ENCODE measurements at regions not wholly inside any gene's neighbourhood (a gene's known extent, or its start where the extent isn't known, plus 50 kb on each side); places are given as distances from the start of the nearest gene placed in this dataset.
A peak's percentile ranks its signal among the peaks of the same experiment; 100 is the strongest.

DNA sequence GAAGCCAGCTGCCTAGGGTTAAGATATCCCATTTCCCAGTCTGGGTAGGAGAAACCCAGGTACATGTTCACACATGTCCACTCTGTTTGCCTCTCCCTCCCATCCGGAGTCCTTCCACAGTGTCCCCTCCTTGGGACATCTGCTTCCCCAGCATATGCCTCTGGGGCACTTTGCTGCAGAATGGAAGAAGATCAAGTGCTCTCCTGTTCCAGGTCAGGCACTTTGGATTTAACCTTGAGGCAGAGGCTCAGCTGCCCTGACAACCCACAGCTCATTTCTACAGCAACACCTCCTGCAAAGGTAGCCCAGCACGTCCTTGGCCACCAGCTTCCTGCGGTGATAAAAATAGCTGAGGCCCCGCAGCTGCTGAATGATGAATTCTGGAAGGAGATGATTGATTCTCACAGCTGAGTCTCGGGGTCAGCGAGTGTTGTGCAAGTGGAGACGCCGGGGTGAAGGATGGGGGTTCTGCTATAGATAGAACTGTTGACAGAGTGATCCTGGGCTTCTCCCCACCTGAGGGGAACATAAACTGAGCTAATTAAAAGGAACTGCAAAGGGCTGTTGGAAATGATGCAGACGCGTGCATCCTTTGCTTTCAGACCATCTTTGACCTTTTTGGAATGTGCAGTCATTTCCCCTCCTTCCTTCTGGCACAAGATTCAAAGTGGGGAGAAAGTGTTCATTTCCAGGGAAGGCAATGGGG lies 145.0 kb downstream of the SLC38A6 start:
- no peak for DNase-seq (ENCODE audit: low read depth, low spot score)
- in situ Hi-C loops (cut with HindIII; ENCODE audit: low pct_unique_long_range_greater_than_20kb, low sequenced_read_pairs), result no loop called here

DNA sequence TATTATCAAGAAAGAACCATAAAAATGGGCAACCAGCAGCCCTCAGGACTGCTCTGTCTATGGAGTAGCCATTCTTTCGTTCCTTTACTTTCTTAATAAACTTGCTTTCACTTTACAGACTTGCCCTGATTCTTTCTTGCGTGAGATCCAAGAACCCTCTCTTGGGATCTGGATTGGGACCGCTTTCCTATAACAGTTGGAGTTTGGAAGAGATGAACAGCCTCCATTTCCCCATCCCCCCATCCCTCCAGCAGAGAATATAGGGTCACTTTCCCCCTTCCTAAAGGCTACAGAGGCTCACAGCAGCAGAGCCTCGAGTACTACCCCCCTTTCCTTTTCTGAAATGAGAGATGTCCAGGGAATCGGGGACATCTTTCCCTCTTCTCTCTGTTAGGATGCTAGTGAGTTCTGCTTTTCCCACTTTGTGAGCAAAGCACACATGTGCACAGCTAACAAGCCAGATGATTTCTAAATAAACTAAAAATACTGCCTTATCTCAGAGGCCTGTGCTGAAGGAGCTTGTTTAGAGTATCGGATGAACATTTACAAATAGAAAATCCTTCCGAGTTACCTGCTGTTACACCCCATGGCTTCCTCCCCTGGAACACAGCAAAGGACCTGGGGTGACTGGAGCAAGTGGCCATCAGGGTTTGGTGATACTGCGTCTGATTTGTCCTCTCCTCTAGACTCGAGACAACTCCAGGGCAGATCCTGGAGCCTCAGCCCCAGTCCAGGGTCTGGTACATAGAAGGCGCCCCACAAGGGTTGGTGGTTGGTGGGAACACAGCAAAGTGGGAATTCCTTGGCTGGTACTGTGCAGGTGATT lies 144.2 kb downstream of the SLC38A6 start:
- in situ Hi-C loops (cut with HindIII; ENCODE audit: low pct_unique_long_range_greater_than_20kb, low sequenced_read_pairs), result no loop called here
- no peak for DNase-seq (ENCODE audit: low read depth, low spot score)

DNA sequence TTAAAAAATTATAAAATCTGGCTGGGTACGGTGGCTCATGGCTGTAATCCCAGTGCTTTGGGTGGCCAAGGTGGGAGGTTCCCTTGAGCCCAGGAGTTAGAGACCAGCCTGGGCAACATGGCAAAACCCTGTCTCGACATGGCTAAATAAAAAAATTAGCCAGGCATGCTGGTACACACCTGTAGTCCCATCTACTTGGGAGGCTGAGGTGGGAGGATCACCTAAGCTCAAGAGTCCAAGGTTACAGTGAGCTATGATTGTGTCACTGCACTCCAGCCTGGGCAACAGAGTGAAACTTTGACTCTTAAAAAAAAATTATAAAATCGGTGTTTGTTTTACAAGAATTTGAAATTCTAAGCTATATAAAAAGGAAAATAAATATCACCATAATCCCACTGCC lies 141.8 kb downstream of the SLC38A6 start:
- in situ Hi-C loops (cut with HindIII; ENCODE audit: low pct_unique_long_range_greater_than_20kb, low sequenced_read_pairs), result no loop called here
- DNase-seq (ENCODE audit: low read depth, low spot score), result no peak

DNA sequence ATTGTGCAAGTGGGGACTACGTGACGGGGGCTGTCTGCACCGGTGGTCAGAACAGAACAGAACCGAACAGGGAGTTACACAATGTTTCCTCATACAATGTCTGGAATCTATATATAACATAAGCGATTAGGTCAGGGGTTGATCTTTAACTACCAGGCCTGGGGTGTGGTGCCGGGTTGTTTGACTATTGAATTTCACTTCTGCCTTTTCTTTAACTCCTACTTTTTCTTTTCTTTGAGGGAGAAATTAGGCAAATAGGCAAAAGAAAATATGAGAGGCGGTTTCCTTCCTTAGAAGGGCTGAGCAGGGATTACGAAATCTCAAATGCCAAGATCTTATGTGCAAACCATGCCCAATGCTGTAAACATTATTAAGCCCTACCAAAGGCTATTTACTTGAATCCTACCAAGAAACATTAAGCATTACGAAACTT lies 140.3 kb downstream of the SLC38A6 start:
- DNase-seq (ENCODE audit: low read depth, low spot score), result no peak
- in situ Hi-C loops (cut with HindIII; ENCODE audit: low pct_unique_long_range_greater_than_20kb, low sequenced_read_pairs), result no loop called here

DNA sequence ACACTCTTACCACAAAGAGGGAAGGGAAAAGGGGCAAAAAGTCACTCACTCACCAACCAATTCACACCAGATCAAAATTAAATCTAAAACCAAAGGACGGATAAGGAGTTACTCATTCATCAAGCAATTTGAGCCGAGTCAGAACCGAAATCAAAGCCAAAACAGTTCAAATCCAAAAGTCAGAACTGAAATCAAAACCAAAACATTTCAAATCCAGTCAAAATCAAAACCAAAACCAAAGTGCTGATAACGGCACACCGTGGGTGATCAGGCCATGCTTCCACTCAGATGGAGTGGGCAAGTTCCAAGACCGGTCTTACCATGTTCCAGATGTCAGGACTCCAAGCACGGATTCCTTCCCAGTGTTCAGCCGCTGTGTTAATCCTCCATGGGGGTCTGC lies 139.5 kb downstream of the SLC38A6 start:
- in situ Hi-C loops (cut with HindIII; ENCODE audit: low pct_unique_long_range_greater_than_20kb, low sequenced_read_pairs), result no loop called here
- no peak for DNase-seq (ENCODE audit: low read depth, low spot score)

DNA sequence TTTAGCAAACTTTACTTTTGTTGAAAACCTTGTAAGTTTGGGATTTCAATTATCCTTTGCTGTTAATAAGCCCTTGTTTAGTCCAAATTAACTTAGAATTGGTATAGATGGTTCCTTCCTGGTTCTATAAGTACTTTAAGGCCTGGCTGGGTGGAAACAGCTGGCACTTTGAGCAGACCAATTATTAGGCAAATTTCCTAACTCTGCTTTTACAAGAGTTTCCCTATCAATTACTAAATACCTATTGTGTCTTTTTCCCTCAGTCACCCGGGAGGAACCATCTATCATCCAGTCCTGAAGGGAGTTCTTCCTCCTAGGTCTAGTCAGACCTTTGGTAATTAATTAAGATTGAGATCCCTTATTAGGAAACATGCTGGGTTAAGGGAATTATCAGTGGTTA lies 138.0 kb downstream of the SLC38A6 start:
- in situ Hi-C loops (cut with HindIII; ENCODE audit: low pct_unique_long_range_greater_than_20kb, low sequenced_read_pairs), result no loop called here

DNA sequence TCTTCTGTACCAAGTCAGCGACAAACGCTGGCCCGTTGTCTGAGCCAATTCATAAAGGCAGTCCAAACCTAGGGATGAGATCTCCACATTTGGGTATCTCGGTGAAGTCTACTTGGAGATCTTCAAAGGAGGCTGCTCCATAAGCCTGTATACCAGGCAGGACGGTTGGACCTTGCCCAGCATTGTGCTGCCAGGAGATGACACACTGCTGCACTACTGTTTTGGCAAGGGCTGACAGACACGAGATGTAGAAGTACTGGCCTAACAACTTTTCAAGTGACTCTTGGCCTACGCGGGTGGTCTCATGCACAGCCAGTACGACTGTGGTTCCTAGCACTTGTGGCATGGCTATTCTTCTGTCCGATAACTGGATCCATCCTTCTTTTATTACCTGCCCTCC lies 135.3 kb downstream of the SLC38A6 start:
- no peak for DNase-seq (ENCODE audit: low read depth, low spot score)
- in situ Hi-C loops (cut with HindIII; ENCODE audit: low pct_unique_long_range_greater_than_20kb, low sequenced_read_pairs), result no loop called here

More for the DNA sequence above, 138.0 kb downstream of the SLC38A6 start:
- DNase-seq (ENCODE audit: low read depth, low spot score), result no peak

DNA sequence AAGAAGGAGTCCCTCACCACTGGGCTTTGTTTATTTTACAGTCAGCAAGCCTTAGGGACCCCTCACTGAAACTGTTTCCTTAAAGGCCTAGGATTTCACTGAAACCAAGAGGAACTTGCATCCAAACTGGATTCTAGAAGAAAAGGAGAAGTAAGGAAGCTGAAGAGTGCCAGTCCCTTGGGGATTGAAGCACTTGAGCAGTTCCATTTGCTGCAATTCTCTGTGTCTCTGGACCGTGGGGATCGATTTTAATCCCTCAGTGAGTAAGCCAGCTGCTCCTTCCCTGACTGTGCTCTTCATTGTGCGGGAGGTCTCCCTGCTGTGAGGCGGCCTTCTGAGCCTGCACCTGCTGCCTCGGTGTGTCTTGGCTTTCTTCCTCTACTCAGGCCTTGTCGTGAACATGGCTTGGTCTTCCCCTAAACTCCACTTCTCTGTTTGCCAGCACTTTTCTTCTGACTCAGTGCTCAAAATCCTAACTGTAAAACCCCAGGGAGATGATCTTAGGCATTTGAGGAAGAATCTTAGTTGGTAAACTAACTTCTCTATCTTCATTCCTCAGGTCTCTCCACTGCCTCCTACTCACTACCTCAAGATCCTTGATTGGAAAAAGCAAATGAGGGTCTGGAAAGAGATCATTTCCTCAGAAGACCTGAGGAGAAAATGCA lies 132.6 kb downstream of the SLC38A6 start:
- no peak for DNase-seq (ENCODE audit: low read depth, low spot score)
- in situ Hi-C loops (cut with HindIII; ENCODE audit: low pct_unique_long_range_greater_than_20kb, low sequenced_read_pairs), result no loop called here

DNA sequence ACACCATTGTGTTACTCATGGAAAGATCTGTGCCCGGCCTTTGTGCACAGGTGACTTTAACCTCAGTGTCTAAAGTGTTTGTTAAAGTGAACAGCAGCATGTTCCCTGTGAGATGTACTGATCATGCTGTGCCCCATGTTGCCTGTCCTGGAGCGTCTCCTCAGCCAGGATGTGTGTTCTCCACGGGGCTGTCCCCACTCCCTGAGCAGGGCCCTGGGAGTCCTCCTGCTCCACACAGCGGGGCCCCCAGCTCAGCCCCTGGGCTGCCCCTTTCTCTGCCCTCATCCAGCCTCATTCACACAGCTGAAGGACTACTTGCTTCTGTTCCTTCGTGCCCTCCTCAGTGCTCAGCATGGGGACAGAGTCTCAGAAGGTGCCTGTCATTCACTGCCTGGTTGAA lies 131.5 kb downstream of the SLC38A6 start:
- no peak for DNase-seq (ENCODE audit: low read depth, low spot score)
- in situ Hi-C loops (cut with HindIII; ENCODE audit: low pct_unique_long_range_greater_than_20kb, low sequenced_read_pairs), result no loop called here

DNA sequence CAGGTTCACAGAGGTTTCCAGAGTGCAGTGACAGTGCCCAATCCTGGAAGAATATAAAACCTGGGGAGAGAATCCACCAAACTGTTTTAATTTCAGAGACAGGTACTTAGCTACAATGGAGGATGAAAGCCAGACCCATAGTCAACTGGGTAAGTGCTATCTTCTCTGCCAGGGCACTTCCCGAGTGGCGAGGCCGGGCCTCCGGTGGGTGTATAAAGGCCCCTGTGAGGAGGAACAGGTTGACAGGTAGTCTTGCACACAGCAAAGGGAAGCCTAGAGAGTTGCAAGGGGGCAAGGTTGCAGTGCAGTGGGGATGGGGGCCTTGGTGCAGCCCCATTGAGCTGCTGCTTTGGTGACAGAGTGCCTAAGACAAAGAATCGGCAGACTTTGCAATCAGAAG lies 130.7 kb downstream of the SLC38A6 start:
- in situ Hi-C loops (cut with HindIII; ENCODE audit: low pct_unique_long_range_greater_than_20kb, low sequenced_read_pairs), result no loop called here
- no peak for DNase-seq (ENCODE audit: low read depth, low spot score)

DNA sequence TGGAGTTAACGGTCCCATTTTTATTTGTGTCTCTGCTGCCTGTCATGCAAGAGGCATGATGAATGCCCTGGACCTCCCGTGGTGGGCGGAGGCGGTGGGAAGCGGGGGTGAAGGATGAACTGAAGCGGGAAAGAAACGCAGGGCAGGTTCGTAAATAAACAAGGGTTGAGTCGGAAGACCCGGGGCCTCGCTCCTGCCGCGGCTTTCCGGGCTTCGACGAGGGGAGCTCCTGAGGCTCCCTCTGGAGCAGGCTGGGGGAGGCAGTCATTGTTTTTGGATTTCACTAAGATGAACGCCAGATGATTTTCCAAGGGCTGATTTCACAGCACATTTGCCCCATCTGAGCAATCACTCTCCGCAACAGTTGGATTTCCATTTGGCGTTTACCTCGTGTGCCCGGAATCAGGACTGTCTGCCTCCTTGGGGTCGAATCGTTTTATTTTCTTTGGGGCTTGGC lies 130.2 kb downstream of the SLC38A6 start:
- in situ Hi-C loops (cut with HindIII; ENCODE audit: low pct_unique_long_range_greater_than_20kb, low sequenced_read_pairs), result no loop called here
- no peak for DNase-seq (ENCODE audit: low read depth, low spot score)

DNA sequence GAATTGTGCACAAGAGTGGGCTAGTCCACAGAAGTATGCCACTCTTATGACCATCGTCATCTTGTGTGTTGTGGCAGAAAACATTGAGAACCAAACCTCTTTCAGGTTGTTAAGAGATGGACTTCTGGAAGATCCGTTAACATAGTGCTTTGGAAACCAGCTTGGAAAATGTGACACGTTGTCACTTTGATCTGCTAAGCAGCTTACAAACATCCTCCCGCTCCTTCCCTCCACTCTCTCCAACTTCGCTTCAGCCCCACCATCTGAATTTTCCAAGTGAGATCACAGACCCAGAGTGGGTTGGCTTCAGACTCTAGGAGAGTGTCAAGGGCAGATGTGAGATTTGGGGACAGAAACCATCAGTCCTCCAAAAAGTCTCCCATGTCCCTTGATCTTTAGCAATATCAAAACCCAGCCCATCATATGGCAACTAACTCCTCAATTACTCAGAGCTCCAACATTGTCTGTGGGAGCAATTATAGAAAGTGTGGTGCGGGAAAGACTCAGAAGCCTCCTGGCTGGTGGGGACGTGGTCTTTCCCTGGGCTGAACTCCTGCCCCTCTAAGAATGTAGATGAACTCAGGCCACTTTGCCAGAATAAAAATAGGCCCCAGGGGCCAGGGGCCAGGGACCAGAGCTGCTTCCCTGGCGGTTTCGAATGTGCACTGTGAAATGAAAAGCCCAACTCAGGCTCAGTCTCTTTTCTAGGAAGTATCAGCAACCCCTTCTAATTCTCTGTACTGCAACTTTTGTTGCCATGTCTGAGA lies 129.5 kb downstream of the SLC38A6 start:
- in situ Hi-C loops (cut with HindIII; ENCODE audit: low pct_unique_long_range_greater_than_20kb, low sequenced_read_pairs), result no loop called here

DNA sequence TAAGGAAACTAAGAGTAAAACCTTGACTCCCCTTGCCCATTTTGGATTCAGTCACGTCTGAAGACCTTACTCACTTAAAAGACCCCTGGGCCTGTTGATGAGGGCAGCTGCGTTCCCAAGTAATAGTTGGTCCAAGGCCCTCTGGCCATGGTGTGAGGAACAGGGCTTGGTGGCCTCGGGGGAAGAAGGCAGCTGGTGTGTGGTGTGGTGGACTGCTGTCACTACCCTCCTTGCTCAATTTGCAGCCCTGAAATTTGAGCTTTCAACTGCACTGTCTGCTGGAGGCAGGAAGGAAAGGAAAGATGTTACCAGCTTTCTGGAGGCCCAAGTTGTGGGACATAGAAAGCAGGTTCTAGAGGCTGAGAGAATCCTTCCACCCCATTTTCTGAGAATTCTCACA lies 128.2 kb downstream of the SLC38A6 start:
- DNase-seq (ENCODE audit: low read depth, low spot score), result no peak

More for the DNA sequence above, 129.5 kb downstream of the SLC38A6 start:
- DNase-seq (ENCODE audit: low read depth, low spot score), result no peak

DNA sequence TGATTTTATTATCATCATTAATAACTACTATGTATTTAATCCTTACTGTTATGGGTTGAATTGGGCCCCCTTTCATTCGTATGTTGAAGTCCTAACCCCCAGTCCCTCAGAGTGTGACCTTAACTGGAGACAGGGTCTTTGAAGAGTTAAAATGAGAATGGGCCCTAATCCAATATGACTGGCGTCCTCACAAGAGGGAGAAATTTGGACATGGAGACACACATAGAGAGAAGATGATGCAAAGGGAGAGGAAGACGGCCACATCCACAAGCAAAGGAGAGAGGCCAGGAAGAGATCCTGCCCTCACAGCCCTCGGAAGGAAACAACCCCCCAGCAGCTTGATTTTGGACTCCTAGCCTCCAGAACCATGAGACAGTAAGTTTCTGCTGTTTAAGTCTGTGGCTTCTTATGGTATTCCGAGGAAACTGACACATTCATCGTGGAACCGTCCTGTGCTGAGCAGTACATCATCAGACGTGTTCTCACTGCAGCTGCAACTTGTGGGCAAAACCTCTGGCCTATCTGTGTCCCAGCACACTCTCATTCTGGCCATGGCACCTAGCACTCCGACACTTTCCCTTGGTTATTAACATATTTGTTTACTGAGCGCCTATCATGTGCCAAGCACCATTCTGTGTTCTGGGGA lies 127.6 kb downstream of the SLC38A6 start:
- in situ Hi-C loops (cut with HindIII; ENCODE audit: low pct_unique_long_range_greater_than_20kb, low sequenced_read_pairs), result no loop called here

More for the DNA sequence above, 128.2 kb downstream of the SLC38A6 start:
- in situ Hi-C loops (cut with HindIII; ENCODE audit: low pct_unique_long_range_greater_than_20kb, low sequenced_read_pairs), result no loop called here

DNA sequence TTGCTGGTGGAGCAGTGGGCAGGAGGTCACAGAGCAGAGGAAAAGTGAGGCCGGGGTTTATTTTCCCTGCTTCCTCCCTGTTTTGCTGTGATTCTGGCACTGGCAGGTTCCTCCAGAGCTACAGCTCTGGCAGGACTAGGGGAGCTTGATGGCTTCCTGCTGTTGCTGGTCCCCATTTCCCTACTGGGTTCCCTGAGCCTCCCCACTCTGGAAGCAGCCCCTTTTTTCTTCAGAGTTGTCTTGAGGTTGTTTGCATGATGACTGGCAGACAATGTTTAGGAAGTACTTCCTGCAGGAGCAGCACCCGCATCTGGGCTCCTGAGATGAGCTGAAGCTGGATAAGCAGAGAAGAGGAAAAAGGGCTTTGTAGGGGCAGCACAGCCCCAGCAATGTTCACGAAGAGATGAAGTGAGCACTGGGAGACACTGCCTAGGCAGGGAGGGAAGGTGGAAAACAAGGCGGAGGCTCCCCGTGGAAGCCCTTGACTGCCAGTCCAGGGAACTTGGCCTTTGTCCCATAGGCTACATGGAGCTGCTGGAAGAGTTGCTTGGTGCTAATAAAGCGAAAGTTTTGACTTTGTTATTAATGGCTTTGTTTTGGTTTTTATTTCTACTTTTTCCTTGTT lies 126.9 kb downstream of the SLC38A6 start:
- in situ Hi-C loops (cut with HindIII; ENCODE audit: low pct_unique_long_range_greater_than_20kb, low sequenced_read_pairs), result no loop called here
- no peak for DNase-seq (ENCODE audit: low read depth, low spot score)

More for the DNA sequence above, 127.6 kb downstream of the SLC38A6 start:
- no peak for DNase-seq (ENCODE audit: low read depth, low spot score)

DNA sequence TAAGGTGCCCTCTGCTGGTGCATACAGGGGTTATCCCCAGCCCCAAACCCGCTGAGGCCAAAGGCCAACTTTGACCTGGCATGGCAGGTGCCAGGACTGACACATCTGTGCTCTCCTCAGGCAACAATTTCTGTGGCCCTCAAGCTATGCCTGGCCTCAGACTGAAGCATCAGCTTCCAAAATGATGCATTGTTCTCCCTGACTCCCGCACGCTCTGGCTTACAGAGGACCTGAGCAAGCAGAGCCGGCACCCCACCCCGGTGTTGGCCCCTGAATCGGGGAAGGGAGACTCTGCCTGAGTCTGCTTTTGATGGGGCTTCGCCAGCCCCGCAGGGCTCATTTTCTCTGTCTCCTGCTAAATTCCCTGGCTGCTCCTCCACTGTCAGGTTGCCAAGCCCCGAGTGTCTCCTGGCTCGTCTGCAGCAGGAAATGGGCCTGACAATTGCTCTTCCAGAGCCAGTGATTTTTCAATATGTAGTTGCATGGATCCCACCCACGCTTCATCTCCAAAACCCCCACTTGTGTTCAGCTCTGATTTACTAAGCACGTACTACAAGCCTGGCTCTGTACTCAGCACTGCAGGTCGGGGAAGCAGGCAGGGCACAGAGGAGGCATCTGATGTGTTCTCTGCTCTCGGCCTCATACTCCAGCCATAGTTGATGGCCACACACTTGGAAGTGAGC lies 126.1 kb downstream of the SLC38A6 start:
- DNase-seq (ENCODE audit: low read depth, low spot score), result peak; percentile 4
- in situ Hi-C loops (cut with HindIII; ENCODE audit: low pct_unique_long_range_greater_than_20kb, low sequenced_read_pairs), result no loop called here
